HG02885 (cell line): ENCODE measurements at regions not wholly inside any gene's neighbourhood (a gene's known extent, or its start where the extent isn't known, plus 50 kb on each side); places are given as distances from the start of the nearest gene placed in this dataset.

ENCODE experiments used
- ATAC-seq: cut with Tn5 transposase; IDR thresholded peaks from one replicate; pipeline ENCODE4 v1.9.1; 2021; ENCODE audit warnings: mild to moderate bottlenecking; ENCODE audit not compliant: unreplicated experiment, poor library complexity

GRCh38 chr5:35333366-35333765 is 103.1 kb upstream of the PRLR start:
- no peak for ATAC-seq

- no peak for ATAC-seq
These were observed 102.0 kb upstream of the PRLR start for GRCh38 chr5:35331956-35332950.

- no peak for ATAC-seq
These were observed 95.5 kb upstream of the PRLR start for GRCh38 chr5:35325836-35326235.

GRCh38 chr5:35324679-35325078 is 94.4 kb upstream of the PRLR start:
- no peak for ATAC-seq

GRCh38 chr5:35324201-35324600 is 93.9 kb upstream of the PRLR start:
- ATAC-seq, result no peak

GRCh38 chr5:35320029-35320428 is 89.7 kb upstream of the PRLR start:
- peak; percentile 30 for ATAC-seq

GRCh38 chr5:35319333-35320002 is 89.2 kb upstream of the PRLR start:
- peak; percentile 96 for ATAC-seq

- ATAC-seq, result no peak
These were observed 87.3 kb upstream of the PRLR start for GRCh38 chr5:35317586-35317985.

- ATAC-seq, result no peak
These were observed 86.5 kb upstream of the PRLR start for GRCh38 chr5:35316611-35317274.

GRCh38 chr5:35313291-35313690 is 83.0 kb upstream of the PRLR start:
- no peak for ATAC-seq

- ATAC-seq, result no peak
These were observed 82.0 kb upstream of the PRLR start for GRCh38 chr5:35312267-35312666.

GRCh38 chr5:35309365-35310130 is 79.3 kb upstream of the PRLR start:
- no peak for ATAC-seq

- ATAC-seq, result peak; percentile 76
These were observed 78.1 kb upstream of the PRLR start for GRCh38 chr5:35308421-35308820.

GRCh38 chr5:35306716-35307365 is 76.6 kb upstream of the PRLR start:
- ATAC-seq, result no peak

- ATAC-seq, result no peak
These were observed 75.2 kb upstream of the PRLR start for GRCh38 chr5:35305336-35306020.

GRCh38 chr5:35304291-35304690 is 74.0 kb upstream of the PRLR start:
- ATAC-seq, result no peak

- peak; percentile 53 for ATAC-seq
These were observed 72.9 kb upstream of the PRLR start for GRCh38 chr5:35303152-35303551.

- ATAC-seq, result peak; percentile 94
These were observed 72.3 kb upstream of the PRLR start for GRCh38 chr5:35302544-35302943.

GRCh38 chr5:35297755-35298154 is 67.5 kb upstream of the PRLR start:
- no peak for ATAC-seq
